HG02970 (cell line): ENCODE measurements at regions not wholly inside any gene's neighbourhood (a gene's known extent, or its start where the extent isn't known, plus 50 kb on each side); places are given as distances from the start of the nearest gene placed in this dataset.
"Not testable (repeated sequence)": the region's sequence is repeated elsewhere in the genome, so short reads cannot be mapped to it uniquely, and the experiment has no call there.

Source experiments
- ATAC-seq: cut with Tn5 transposase; IDR thresholded peaks from one replicate; pipeline ENCODE4 v1.9.1; 2021; ENCODE audit warnings: mild to moderate bottlenecking, moderate library complexity, moderate number of reproducible peaks; ENCODE audit not compliant: unreplicated experiment, low FRiP score

- no peak for ATAC-seq
Measured at GRCh38 chr4:27894951-27895350, 1034.3 kb downstream of the STIM2 start.

DNA sequence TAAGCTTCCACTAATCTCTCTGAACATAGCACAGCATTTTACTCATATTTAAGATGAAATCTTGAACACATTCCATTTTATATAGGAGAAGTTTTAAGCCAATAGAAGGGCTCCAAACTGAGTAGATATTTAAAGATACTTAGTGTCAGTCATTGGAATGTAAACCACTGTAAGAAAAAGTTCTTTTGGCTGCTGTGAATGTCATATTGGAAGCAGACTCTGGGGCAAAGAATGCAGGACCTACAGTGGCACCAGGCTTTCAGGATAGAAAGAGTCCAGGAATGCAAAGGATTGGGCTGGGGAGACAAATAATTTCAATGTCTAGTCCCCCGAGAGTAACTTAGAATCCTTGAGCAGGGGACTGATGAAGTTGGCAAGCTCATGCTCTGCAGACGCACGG is 1047.7 kb downstream of the STIM2 start:
- no peak for ATAC-seq

DNA sequence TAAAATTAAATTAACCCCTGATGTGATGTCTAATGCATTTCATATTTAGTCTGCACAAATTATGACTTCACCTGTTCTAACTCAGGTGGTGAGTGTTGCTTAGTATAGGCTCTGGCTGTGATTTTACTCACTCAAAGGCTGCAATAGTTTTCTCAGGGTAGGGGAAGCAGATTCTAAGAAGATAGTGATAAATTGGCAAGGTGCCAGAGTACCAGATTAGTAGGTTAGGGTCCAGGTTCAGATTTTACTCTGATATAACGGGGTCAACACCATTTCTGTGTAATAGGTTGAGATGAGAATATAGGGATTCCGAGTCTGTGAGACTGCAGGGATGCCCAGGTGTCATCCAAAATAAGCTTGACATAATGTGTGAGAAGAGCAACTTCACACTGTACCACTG is 1049.6 kb downstream of the STIM2 start:
- ATAC-seq, result no peak

DNA sequence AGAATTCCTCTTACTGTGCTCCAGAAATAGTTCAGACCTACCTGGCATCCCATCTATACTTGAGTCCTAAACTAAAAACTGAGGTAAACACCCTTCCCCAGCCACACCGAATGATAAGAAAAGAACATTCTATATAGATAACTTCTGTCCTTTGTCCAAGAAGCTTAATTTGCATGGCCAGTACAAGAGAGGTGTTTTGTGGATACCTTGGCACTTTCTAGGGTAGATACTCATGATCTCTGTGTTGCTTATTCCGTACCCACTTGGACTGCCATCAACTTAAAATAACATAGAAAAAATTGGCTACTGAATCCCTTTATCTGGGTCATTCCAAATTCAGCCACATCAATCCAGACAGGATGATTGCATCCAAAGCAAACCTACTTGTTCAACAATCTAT is 1050.4 kb downstream of the STIM2 start:
- no peak for ATAC-seq

DNA sequence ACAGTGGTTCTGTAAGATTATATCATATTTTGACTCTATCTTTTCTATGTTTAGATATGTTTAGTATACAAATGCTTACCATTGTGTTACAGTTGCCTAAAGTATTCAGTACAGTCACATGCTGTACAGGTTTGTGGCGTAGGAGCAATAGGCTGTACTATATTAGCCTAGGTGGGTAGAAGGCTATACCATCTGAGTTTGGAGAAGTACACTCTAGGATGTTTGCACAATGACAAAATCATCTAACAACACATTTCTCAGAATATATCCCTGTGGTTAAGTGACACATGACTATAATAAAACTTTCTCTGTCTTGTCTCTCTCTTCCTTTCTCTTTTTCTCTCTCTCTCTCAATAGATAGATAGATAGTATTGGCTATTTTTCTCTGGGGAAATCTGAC is 1053.1 kb downstream of the STIM2 start:
- ATAC-seq, result no peak

GRCh38 chr4:27915822-27916221 is 1055.2 kb downstream of the STIM2 start:
- no peak for ATAC-seq

GRCh38 chr4:27916452-27917184 is 1056.0 kb downstream of the STIM2 start:
- no peak for ATAC-seq

DNA sequence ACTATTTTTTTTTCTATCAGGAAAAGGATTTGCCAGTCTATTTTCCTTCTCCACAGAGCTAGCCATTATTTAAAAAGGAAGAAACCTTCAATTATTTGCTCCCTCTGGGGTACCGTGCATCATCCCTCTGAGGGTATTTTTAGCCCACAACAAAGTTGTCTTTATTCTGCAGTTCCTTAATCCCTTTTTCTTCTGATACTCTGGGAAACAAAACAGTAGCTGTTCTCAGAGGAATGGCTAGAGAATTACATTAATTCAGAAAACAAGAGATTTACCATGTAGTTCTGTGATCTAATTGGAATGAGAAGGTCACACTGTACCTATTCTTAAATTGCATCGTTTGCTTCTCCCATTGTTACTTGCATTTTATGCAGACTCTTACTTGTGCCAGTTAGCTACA is 1056.7 kb downstream of the STIM2 start:
- no peak for ATAC-seq

GRCh38 chr4:27921231-27921630 is 1060.6 kb downstream of the STIM2 start:
- ATAC-seq, result no peak

- ATAC-seq, result no peak
Measured at GRCh38 chr4:27928761-27929540, 1068.3 kb downstream of the STIM2 start.

- ATAC-seq, result no peak
Measured at GRCh38 chr4:27930291-27930690, 1069.7 kb downstream of the STIM2 start.

DNA sequence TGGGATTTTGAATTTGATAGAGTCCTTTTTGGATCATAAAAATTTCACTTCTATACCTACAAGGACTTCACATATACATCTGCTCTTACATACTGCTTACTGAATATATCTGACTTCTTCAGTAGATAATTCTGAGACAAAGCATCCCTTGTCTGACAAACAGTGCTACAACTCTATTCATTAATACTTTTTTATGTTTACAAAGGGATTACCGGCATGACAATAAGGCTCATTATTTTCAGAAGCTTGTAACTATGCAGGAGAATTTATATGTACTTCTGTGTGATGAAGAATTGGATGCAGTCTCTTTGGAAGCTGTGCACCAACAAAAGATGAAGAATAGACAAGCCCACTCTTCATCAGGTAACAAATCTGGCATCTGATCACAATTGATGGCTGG is 1070.3 kb downstream of the STIM2 start:
- no peak for ATAC-seq

DNA sequence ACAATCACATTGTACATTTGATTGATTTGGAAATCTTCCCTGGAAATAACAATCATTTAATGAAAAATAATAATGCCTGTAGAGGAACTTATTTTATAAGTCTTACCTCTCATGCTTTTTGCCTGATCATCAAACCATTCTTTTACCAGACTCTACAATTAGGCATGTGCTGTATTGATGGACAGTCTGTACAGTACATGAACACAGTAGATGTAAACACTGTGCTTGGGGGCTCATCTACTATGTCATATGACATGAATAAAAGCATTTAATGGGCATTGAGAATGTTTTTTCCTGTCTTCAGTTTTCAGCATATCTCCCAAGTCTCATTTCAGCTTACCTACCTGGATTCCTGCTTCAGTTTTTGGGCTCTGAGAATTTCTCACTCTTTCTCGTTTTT is 1070.9 kb downstream of the STIM2 start:
- ATAC-seq, result no peak

- ATAC-seq, result no peak
Measured at GRCh38 chr4:27934871-27935270, 1074.2 kb downstream of the STIM2 start.

GRCh38 chr4:27946799-27947198 is 1086.2 kb downstream of the STIM2 start:
- no peak for ATAC-seq

- no peak for ATAC-seq
Measured at GRCh38 chr4:27947302-27947701, 1086.7 kb downstream of the STIM2 start.

- ATAC-seq, result no peak
Measured at GRCh38 chr4:27964095-27964494, 1103.5 kb downstream of the STIM2 start.

DNA sequence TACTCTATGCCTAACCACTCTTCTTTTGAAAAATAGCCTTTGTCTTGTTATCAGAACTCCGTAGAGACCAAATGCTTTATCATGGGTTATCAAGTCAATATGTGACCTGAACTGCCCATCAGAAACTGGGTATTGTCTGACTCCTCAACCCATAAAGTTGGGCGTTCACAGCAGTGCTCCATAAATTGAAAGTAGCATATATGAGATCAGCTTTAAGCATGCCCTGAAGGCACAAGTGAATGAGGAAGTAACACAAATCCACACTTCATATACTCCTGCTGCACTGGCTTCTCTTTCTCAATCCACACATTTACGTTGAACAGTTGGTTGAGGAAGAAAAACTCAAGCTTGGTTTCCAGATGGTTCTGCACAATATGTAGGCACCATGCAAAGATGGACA is 1106.0 kb downstream of the STIM2 start:
- ATAC-seq, result no peak

GRCh38 chr4:27973056-27973455 is 1112.4 kb downstream of the STIM2 start:
- ATAC-seq, result no peak

- ATAC-seq, result no peak
Measured at GRCh38 chr4:27973700-27974099, 1113.1 kb downstream of the STIM2 start.

DNA sequence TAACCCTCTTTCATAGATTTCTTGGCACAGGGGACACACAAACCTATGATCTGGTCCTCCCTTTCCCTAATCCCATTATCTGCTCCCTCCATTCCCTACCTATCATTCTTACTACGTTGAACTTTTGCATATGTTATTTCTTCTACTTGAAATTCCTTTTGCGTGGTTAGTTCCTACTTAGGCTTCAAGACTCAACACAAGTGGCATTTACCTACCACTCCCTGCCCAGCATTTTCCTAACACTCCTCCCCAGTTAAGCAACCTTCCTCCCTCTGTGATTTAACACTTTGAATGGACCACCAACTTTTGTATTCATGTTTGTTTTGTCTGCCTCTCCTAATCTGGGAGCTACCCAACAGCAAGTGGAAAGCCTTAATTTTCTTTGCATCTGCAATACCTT is 1113.7 kb downstream of the STIM2 start:
- no peak for ATAC-seq

GRCh38 chr4:27974881-27975280 is 1114.2 kb downstream of the STIM2 start:
- ATAC-seq, result not testable (repeated sequence)
